H9 (cell line): ENCODE measurements at regions not wholly inside any gene's neighbourhood (a gene's known extent, or its start where the extent isn't known, plus 50 kb on each side); places are given as distances from the start of the nearest gene placed in this dataset.

Source experiments
- DNase-seq: peaks from one replicate; pipeline ENCODE4 v3.0.0-alpha.2; 2017
- H2AFZ ChIP-seq: one replicate; pipeline ENCODE4 v1.6.1; 2013; ENCODE audit warnings: mild to moderate bottlenecking, low read length, control low read depth, moderate library complexity
- H2AK5ac ChIP-seq: 2 replicates; pipeline ENCODE4 v1.6.1; 2013; ENCODE audit warnings: low read length, control low read depth, mixed read lengths; ENCODE audit not compliant: insufficient read length
- H2BK120ac ChIP-seq: one replicate; pipeline ENCODE4 v1.6.1; 2013; ENCODE audit warnings: low read depth, mild to moderate bottlenecking, low read length, control low read depth, inconsistent platforms; ENCODE audit not compliant: poor library complexity, severe bottlenecking
- H2BK12ac ChIP-seq: 2 replicates; pipeline ENCODE4 v1.6.1; 2013; ENCODE audit warnings: low read length, control low read depth, mixed read lengths, low read depth; ENCODE audit not compliant: insufficient read length
- H2BK15ac ChIP-seq: 2 replicates; pipeline ENCODE4 v1.6.1; 2013; ENCODE audit warnings: low read depth, low read length, control low read depth
- H2BK20ac ChIP-seq: one replicate; pipeline ENCODE4 v1.6.1; 2013; ENCODE audit warnings: low read depth, mild to moderate bottlenecking, low read length, control low read depth, inconsistent platforms; ENCODE audit not compliant: poor library complexity, severe bottlenecking
- H2BK5ac ChIP-seq: 2 replicates; pipeline ENCODE4 v1.6.1; 2013; ENCODE audit warnings: low read length, control low read depth, mixed read lengths; ENCODE audit not compliant: insufficient read length
- H3K14ac ChIP-seq: 2 replicates; pipeline ENCODE4 v1.6.1; 2013; ENCODE audit warnings: low read length, control low read depth; ENCODE audit not compliant: insufficient read depth
- H3K18ac ChIP-seq: 2 replicates; pipeline ENCODE4 v1.6.1; 2013; ENCODE audit warnings: low read depth, mild to moderate bottlenecking, mixed read lengths, low read length, control low read depth; ENCODE audit not compliant: insufficient read length
- H3K23ac ChIP-seq: 2 replicates; pipeline ENCODE4 v1.6.1; 2013; ENCODE audit warnings: low read length, control low read depth, mixed read lengths, low read depth; ENCODE audit not compliant: insufficient read length
- H3K23me2 ChIP-seq: 2 replicates; pipeline ENCODE4 v1.6.1; 2013; ENCODE audit warnings: low read depth, mild to moderate bottlenecking, mixed read lengths, low read length, control low read depth; ENCODE audit not compliant: insufficient read length, poor library complexity, severe bottlenecking
- H3K27ac ChIP-seq: 2 replicates; pipeline ENCODE4 v1.5.1; 2013; ENCODE audit warnings: low read length, control low read depth, mixed read lengths, low read depth; ENCODE audit not compliant: insufficient read length
- H3K27me3 ChIP-seq: 2 replicates; pipeline ENCODE4 v1.6.1; 2013; ENCODE audit warnings: low read length, control low read depth, inconsistent platforms; ENCODE audit not compliant: insufficient read depth
- H3K4ac ChIP-seq: 2 replicates; pipeline ENCODE4 v1.6.1; 2013; ENCODE audit warnings: low read depth, mild to moderate bottlenecking, control low read depth, inconsistent platforms, low read length, moderate library complexity
- H3K4me1 ChIP-seq: 2 replicates; pipeline ENCODE4 v1.6.1; 2013; ENCODE audit warnings: low read length, control low read depth, inconsistent platforms; ENCODE audit not compliant: insufficient read depth
- H3K4me2 ChIP-seq: 2 replicates; pipeline ENCODE4 v1.6.1; 2013; ENCODE audit warnings: low read length, control low read depth, mixed read lengths; ENCODE audit not compliant: insufficient read length, insufficient read depth
- H3K56ac ChIP-seq: 2 replicates; pipeline ENCODE4 v1.6.1; 2013; ENCODE audit warnings: low read depth, mild to moderate bottlenecking, mixed read lengths, low read length, control low read depth; ENCODE audit not compliant: insufficient read length
- H3K79me1 ChIP-seq: 2 replicates; pipeline ENCODE4 v1.6.1; 2013; ENCODE audit warnings: low read depth, mild to moderate bottlenecking, moderate library complexity, low read length, control low read depth, inconsistent platforms; ENCODE audit not compliant: insufficient read depth, poor library complexity, severe bottlenecking
- H3K79me2 ChIP-seq: 2 replicates; pipeline ENCODE4 v1.6.1; 2013; ENCODE audit warnings: low read length, control low read depth, inconsistent platforms; ENCODE audit not compliant: insufficient read depth
- H3K9ac ChIP-seq: 2 replicates; pipeline ENCODE4 v1.6.1; 2013; ENCODE audit warnings: low read length, control low read depth, mixed read lengths; ENCODE audit not compliant: insufficient read length; ENCODE audit errors: extremely low read depth
- H3K9me3 ChIP-seq: one replicate; pipeline ENCODE4 v1.6.1; 2013; ENCODE audit warnings: low read depth, low read length, inconsistent platforms; ENCODE audit not compliant: control insufficient read depth
- H3T11ph ChIP-seq: one replicate; pipeline ENCODE4 v1.6.1; 2013; ENCODE audit warnings: mild to moderate bottlenecking, low read length, control low read depth, inconsistent platforms
- H4K20me1 ChIP-seq: one replicate; pipeline ENCODE4 v1.6.1; 2013; ENCODE audit not compliant: control insufficient read depth, insufficient read length, insufficient read depth
- H4K5ac ChIP-seq: 2 replicates; pipeline ENCODE4 v1.6.1; 2013; ENCODE audit warnings: low read depth, mild to moderate bottlenecking, mixed read lengths, low read length, control low read depth; ENCODE audit not compliant: insufficient read length
- H4K8ac ChIP-seq: replicated peaks from 2 replicates; pipeline ENCODE4 v1.6.1; 2013; ENCODE audit warnings: low read length, control low read depth, mixed read lengths, low read depth; ENCODE audit not compliant: insufficient read length
- H4K91ac ChIP-seq: 2 replicates; pipeline ENCODE4 v1.6.1; 2013; ENCODE audit warnings: low read depth, mild to moderate bottlenecking, moderate library complexity, mixed read lengths, low read length, control low read depth; ENCODE audit not compliant: insufficient read length
- H3K27ac Mint-ChIP-seq, 3 experiments: 2 replicates in 2 of 3; 3 replicates in 1 of 3; pipeline ENCODE4 v1.8.0; 2020 to 2021; ENCODE audit warnings: mixed read lengths in 3 of 3, mild to moderate bottlenecking in 1 of 3, moderate library complexity in 1 of 3
- H3K27me3 Mint-ChIP-seq: 2 replicates; pipeline ENCODE4 v1.8.0; 2021; ENCODE audit warnings: low read depth, mild to moderate bottlenecking, moderate library complexity, mixed read lengths
- H3K36me3 Mint-ChIP-seq, 3 experiments: 2 replicates in 2 of 3; 3 replicates in 1 of 3; pipeline ENCODE4 v1.8.0; 2020 to 2021; ENCODE audit warnings: low read depth in 3 of 3, mixed read lengths in 3 of 3; ENCODE audit not compliant: insufficient read depth in 1 of 3
- H3K4me1 Mint-ChIP-seq, 2 experiments: 2 replicates each; pipeline ENCODE4 v1.8.0; 2020; ENCODE audit warnings: mixed read lengths in 2 of 2
- H3K4me3 Mint-ChIP-seq, 2 experiments: 2 replicates in 1 of 2; 3 replicates in 1 of 2; pipeline ENCODE4 v1.8.0; 2020 to 2021; ENCODE audit warnings: mild to moderate bottlenecking in 2 of 2, mixed read lengths in 2 of 2, moderate library complexity in 1 of 2
- H3K9me3 Mint-ChIP-seq, 2 experiments: 2 replicates in 1 of 2; 3 replicates in 1 of 2; pipeline ENCODE4 v1.8.0; 2020; ENCODE audit warnings: mild to moderate bottlenecking in 2 of 2, mixed read lengths in 2 of 2, moderate library complexity in 1 of 2
- WGBS: extraction: QIAGEN DNeasy Blood & Tissue Kit; methylation state at CpG from one replicate; pipeline ENCODE4 v1.1.7; 2013; ENCODE audit warnings: missing lambda C conversion rate, low lambda C conversion rate, mixed read lengths; ENCODE audit not compliant: insufficient read length; ENCODE audit errors: extremely low coverage; 5-methylcytosine and 5-hydroxymethylcytosine counted together
- TF ChIP-seq, protein P1 (sequence below): fragments of 200-600 bp; sonication (generic); conservative IDR thresholded peaks from 3 replicates; pipeline ENCODE4 v1.8.0; 2021; ENCODE audit warnings: antibody characterized with exemption, mild to moderate bottlenecking

GRCh38 chr7:106485031-106485551, 175.9 kb downstream of the CCDC71L start:
- no peaks in the 10 kb centered on the region for H3K23me2 ChIP-seq
- no peak overlapping the region for H3K9ac ChIP-seq
- no peak for DNase-seq
- Mint-ChIP-seq H3K4me3 (no peak overlapping the region), H3K4me1 (0 out of 4 replicates have a peak, but pooled peaks cover 2 to 9% of the 10 kb centered on the region in 2 experiments), H3K9me3 (peaks cover 0 to 9% of the 10 kb centered on the region in 2 experiments; a peak in 2 of 5 replicates), H3K27me3 (peaks cover 2% of the 10 kb centered on the region; the same call in 1 of the 2 replicates), H3K27ac (no peak overlapping the region), H3K36me3 (no peaks in the 10 kb centered on the region)
- H3T11ph ChIP-seq, result no peak overlapping the region
- no peak overlapping the region for H4K91ac ChIP-seq
- no peaks in the 10 kb centered on the region for H4K20me1 ChIP-seq
- no peak overlapping the region for H3K23ac ChIP-seq
- H2BK120ac ChIP-seq, result no peak overlapping the region
- H3K56ac ChIP-seq, result no peak overlapping the region
- no peak overlapping the region for H2BK15ac ChIP-seq
- TF ChIP-seq, protein P1, sequence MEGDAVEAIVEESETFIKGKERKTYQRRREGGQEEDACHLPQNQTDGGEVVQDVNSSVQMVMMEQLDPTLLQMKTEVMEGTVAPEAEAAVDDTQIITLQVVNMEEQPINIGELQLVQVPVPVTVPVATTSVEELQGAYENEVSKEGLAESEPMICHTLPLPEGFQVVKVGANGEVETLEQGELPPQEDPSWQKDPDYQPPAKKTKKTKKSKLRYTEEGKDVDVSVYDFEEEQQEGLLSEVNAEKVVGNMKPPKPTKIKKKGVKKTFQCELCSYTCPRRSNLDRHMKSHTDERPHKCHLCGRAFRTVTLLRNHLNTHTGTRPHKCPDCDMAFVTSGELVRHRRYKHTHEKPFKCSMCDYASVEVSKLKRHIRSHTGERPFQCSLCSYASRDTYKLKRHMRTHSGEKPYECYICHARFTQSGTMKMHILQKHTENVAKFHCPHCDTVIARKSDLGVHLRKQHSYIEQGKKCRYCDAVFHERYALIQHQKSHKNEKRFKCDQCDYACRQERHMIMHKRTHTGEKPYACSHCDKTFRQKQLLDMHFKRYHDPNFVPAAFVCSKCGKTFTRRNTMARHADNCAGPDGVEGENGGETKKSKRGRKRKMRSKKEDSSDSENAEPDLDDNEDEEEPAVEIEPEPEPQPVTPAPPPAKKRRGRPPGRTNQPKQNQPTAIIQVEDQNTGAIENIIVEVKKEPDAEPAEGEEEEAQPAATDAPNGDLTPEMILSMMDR, result no peak
- no CpG with 5 or more reads among the region's 1 CpG for WGBS
- no peak overlapping the region for H2BK12ac ChIP-seq
- 0 out of 2 replicates have a peak, but pooled peaks cover 4% of the 10 kb centered on the region for H3K4me1 ChIP-seq
- H3K4me2 ChIP-seq, result no peak overlapping the region
- no peak overlapping the region for H2BK20ac ChIP-seq
- no peak overlapping the region for H2BK5ac ChIP-seq
- no peaks in the 10 kb centered on the region for H3K27me3 ChIP-seq
- H3K79me1 ChIP-seq, result no peaks in the 10 kb centered on the region
- no peaks in the 10 kb centered on the region for H3K79me2 ChIP-seq
- no peak overlapping the region for H3K14ac ChIP-seq
- H2AK5ac ChIP-seq, result no peak overlapping the region
- H2AFZ ChIP-seq, result no peak overlapping the region
- no peak overlapping the region for H3K4ac ChIP-seq
- no peaks in the 10 kb centered on the region for H3K9me3 ChIP-seq
- H3K27ac ChIP-seq, result no peak overlapping the region
- H4K8ac ChIP-seq, result no peak overlapping the region
- no peak overlapping the region for H3K18ac ChIP-seq
- no peak overlapping the region for H4K5ac ChIP-seq
